GM19043 (cell line): ENCODE measurements at regions not wholly inside any gene's neighbourhood (a gene's known extent, or its start where the extent isn't known, plus 50 kb on each side); places are given as distances from the start of the nearest gene placed in this dataset.

Experiments used
- ATAC-seq: cut with Tn5 transposase; IDR thresholded peaks from one replicate; pipeline ENCODE4 v1.9.1; 2021; ENCODE audit warnings: low read depth; ENCODE audit not compliant: unreplicated experiment

DNA sequence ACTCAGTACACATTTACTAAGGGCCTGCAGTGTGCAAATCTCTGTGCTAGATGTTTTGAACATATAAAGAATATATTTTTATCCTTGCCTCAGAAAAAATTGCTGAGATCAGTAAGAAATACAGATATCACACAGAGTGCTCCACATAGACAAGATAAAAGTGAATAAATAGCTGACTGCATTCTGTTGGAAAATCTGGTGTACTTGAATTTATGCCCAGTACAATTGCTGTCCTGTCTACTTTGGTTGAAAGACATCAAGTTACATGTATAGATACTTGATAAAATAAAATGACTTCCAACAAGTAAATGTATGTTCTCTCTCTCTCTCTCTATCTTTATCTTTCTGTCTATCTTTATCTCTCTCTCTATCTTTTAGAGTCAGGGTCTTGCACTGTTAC, 381.2 kb upstream of the CBLB start:
- no peak for ATAC-seq

DNA sequence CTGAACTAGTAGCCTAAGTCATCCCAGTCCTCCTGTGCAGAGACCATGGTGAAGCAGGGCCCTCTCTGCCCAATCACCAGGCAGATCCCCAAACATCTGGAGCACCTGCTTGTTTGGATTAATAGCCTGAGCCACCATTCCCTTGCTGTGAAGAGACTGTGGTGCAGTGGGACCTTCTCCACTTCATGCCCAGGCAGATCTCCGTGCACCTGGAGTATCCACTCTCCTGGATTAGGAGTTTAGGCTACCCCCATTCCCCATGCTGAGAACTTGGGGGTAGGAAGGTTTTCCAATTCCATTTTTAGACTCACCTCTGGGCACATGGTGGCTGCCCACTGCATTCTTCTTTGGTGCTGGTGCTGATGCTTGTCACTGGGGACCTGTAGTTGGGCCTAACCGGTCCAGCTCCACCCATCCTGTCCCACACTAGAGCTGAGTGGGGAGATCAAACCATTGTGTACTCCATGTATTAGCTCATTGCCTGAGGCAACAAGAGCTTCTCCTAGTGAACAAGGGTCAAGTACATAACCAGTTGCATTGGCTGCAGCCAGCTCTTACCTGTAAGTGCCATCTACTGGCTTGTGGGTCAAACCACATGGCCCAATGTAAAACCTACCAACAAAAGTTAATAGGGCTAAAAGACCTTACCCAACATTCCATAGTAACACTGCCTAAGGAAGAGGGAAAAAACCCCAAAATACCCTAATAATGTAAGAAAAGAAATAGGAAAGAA, 382.5 kb upstream of the CBLB start:
- no peak for ATAC-seq

DNA sequence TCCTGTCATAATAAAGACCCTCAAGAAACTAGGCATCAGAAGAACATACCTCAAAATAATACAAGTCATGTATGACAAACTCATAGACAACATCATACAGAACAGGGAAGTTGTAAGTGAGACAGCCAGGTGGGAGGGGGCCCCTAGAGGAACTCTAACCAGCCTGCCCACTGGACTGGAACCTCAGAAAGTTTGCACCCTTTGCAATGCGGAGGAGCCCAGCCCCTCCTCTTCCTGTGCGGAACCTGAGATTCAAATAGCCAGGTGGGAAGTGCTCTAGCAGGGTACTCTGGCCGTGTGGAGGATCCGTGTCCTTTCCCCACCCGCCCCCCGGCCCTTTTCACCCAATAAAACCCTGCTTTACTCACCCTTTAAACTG, 387.0 kb upstream of the CBLB start:
- peak; percentile 93 for ATAC-seq

DNA sequence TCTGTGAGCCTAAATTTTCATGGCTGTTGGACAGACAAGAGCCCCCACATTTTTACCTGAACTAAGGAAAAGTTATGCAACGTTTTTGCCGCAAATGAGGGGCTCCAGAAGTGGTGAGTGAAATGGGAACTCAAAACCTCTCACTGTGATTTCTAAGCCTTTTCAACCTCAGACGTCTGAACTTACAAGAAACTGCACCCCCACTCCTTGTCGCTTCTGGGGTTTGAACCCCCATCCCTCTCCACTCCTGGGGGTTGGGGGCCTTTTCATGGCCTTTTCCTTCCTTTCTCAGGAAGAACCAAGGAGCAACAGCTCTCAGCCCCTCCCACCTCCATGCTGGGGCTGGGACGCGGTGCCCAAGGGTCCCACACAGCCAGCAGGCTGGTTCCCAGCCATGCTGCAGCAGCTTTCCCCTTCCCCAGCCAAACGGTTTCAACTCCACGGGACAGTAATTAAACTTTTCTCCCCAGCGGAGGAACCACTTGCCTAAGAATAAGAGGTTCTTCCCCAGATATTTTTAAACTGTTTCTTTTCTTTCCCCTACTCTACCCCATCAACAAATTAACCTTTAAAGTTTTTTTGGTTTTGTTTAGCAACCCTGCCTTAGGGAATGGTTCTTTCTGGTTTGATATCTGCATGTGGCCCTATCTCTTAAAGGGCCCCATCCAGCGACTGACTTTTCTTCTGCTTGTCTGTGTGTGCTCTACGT, 387.6 kb upstream of the CBLB start:
- peak; percentile 19 for ATAC-seq

DNA sequence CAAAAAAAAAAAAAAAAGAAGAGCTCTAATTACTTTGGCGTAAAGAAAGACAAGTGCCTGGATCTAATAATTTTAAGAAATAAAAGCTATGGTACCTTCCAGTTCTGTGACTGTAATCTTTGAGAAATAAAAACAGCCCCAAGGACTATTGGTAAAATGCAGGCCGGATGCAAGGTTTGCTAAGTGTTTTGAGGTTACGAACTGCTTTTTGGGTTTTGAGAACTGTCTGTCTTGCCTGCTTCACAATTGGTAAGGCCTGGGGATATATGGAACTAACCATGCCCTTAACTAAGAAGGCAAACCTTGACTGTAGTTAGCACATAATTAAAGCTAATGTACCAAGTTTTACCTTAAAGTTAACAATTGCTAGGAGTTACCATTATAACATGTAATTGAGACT, 388.4 kb upstream of the CBLB start:
- ATAC-seq, result no peak

DNA sequence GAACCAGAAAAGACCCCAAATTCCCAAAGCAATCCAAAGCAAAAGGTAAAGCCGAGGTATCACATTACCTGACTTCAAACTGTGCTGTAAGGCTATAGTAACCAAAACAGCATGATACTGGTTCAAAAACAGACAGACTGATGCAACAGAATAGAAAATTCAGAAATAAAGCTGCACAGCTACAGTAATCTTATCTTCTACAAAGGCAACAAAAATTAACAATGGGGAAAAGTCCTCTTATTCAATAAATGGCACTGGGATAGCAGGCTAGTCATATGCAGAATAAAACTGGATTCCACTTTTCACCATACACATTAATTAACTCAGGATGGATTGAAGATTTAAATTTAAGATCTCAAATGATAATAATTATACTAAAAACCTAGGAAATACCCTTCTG, 392.6 kb upstream of the CBLB start:
- no peak for ATAC-seq

DNA sequence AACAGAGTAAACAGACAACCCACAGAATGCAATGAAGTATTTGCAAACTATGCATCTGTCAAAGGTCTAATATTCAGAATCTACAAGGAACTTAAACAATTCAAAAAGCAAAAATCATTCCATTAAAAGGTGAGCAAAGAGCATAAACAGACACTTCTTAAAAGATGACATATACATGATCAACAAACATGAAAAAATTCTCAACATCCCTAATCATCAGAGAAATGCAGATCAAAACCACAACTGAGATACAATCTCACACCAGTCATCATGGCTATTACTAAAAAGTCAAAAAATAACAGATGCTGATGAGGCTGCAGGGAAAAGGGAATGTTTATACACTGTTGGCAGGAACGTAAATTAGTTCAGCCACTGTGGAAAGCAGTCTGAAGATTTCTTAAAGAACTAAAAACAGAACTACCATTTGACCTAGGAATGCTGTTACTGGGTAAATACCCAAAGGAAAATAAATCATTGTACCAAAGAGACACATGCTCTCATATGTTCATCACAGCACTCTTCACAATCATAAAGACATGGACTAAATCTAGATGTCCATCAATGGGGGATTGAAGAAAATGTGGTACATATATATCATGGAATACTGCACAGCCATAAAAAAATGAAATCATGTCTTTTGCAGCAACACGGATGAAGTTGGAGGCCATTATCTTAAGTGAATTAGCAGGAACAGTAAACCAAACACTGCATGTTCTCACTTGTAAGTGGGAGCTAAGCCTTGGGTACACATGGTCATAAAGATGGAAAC, 393.3 kb upstream of the CBLB start:
- ATAC-seq, result no peak

DNA sequence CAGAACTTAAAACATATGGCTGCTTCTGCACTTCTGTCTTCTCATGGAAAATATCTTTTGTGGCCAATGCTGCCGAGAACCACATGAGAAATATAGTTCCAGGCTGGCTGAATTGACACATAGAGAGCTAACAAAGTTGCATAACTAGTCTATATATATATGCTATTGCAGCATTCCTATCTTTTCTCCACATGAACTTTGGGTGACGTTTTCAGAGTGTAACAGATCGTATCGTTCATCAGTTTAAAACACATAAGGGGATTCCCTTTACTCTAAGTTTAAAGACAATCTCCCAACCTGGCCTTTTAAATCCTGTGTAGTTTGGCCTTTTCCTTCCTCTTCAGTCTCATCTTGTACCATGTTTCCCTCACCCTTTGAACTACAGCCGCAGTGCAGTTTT, 394.2 kb upstream of the CBLB start:
- ATAC-seq, result no peak

DNA sequence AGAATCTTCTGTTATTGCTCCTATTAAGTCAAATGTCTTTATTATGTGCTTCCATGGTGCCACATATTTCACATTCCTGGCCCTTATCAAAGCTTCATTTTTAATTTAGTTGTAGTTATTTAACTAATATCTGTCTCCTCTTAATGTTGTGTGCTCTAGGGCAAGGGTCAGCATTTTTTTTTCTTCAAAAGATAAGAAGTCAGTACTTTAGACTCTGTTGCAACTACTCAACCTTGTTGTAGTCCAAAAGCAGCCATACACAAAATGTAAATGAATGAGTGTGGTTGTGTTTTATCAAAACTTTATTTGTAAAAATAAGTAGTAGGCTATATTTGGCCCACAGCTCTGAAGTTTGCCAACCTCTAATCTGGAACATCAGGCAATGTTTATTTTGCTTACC, 394.7 kb upstream of the CBLB start:
- ATAC-seq, result no peak

DNA sequence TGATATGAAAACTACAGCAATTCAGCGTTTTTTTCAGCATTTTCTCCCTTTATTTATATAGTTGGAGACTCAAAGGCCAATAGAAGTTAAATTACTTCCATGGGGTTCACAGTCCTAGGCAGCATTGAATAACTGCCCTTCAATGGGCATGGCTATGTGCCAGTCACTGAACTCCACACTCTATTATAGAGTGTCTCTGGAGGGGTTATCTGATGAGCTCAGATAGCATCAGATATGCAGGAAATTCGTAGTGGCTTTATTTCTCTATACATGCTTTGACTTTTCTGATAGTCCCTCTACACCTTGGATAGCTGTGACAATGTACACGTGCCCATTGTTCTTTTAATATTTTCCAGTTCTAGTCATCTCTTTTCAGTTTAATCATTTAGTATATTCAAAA, 396.9 kb upstream of the CBLB start:
- ATAC-seq, result no peak

DNA sequence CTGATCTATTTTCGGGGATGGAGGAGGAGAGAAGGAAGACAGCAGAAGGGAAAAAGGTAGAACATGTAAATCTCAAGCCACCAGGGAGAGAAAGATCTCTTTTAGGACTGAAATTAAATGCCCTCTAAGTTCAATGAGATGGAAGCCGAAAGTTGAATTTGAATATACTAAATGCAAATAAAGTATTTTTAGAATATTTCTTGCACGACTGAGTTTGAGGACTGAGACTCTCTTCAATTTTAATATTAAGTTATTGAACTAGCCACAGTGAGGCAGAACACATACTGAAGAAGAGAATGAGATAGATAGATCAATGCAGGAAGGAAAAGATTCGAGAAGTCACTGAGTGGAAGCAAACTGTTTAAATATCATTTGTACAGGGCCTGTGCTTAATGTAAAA, 399.9 kb upstream of the CBLB start:
- ATAC-seq, result no peak

DNA sequence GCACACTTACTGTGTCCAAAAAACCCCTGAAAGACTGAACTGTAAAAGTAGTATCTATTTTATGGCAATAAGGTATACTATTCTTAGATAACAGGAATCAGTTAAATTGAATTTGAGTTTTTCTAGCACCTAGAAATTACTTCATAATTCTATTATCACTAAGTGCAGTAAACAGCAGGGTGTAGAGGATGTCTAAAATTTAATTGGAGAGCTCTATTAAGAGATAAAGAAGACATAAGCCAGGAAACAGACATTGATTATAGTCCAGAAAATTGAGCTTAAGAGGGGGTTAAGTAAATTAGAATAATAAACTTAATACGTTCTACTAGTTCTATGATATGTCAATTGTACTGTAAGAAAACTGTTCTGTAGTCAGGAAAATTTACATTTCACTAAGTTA, 403.5 kb upstream of the CBLB start:
- ATAC-seq, result no peak

DNA sequence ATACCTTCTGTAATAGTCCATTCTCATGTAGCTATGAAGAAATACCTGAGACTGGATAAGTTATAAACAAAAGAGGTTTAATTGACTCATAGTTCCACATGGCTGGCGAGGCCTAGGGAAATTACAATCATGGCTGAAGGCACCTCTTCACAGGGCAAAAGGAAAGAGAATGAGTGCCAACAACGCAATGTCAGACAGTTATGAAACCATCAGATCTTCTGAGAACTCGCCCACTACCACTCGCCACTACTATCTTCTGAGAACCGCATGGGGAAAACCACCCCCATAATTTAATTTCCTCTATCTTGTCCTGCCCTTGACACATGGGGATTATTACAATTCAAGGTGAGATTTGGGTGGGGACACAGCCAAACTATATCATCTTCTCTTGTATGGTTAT, 406.8 kb upstream of the CBLB start:
- ATAC-seq, result no peak

DNA sequence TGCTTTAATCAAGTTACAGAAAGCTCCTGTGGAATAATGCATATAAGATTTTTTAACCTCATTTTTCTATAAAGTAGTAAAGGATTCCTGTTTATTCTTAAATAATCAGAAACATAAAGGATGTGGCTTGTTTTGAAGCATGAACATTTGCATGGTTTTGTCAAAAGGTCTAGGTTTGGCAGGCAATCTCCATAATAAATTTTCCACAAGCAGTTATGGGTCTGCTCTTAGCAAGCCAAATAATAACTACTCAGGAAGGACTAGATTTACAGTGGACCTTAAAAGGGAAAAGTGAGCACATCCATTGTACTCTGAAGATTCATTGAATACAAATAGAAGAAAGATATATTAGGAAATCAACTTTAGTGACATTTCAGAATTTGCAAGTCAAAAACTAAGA, 407.3 kb upstream of the CBLB start:
- no peak for ATAC-seq

DNA sequence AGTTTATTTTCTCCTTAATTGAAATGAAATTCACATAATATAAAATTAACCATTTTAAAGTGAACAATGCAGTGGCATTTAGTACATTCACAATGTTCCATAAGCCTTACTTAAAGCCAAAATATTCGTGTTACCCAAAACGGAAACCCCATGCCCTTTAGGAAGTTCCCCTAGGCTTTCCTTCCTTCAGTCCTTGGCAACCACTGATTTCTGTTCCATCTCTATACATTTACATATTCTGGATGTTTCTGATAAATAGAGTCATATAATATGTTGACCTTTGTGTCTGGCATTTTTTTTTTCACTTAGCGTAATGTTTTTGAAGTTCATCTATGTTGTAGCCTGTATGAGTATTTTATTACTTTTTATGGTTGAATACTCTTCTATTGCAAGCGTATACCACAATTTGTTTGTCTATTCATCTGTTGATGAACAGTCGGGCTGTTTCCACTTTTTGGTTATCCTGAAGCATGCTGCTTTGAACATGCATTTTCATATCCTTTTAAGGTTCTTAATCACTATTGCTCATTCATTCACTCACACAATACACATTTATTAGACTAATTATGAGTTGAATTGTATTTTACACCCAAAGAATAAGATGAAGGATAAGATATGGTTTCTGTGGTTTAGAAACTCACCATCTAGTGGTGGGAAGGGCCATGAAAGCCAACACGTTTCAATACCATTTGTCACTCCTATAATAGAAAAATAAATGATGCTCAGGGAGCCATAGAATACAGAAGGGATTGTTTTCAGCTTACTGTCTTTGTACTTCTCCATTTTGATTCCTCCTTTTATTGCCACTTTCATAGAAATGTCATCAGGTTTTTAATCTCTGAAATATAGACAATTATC, 408.2 kb upstream of the CBLB start:
- no peak for ATAC-seq

DNA sequence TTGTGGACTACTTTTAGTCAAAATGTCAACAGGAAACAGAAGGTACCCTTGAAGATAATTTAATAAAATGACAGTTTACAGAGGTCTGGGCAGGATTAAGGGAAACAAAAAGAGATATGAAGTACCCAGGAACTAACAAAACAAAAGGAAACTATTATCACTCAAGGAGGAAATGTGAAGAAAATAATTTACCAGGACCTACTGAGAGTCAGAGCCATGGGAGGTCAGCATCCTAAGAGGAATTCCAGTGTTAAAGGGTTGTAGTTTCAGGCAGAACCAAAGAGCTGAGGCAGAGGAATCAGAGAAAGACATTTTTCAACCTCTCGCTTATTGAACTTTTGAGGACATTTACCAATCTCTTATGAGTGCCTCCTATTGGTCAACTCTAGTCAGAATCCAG, 408.9 kb upstream of the CBLB start:
- ATAC-seq, result no peak

DNA sequence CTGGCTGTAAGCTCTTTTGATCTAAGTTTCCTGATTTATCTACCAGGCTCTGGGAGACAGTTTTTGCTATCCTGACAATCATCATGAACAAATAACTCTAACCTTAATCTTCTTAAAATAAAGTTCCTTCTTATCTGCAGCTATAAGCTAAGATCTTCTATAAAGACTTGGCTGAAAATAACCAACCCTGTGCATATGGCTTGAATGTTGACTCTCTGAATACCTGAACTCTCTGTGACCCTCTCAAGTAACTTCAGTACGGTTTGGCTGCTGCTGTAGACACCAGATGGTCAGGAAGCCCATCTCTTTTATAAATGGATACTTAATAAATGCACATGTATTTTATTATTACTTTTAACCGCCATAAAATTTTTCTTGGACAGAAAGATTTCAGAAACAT, 412.4 kb upstream of the CBLB start:
- no peak for ATAC-seq

DNA sequence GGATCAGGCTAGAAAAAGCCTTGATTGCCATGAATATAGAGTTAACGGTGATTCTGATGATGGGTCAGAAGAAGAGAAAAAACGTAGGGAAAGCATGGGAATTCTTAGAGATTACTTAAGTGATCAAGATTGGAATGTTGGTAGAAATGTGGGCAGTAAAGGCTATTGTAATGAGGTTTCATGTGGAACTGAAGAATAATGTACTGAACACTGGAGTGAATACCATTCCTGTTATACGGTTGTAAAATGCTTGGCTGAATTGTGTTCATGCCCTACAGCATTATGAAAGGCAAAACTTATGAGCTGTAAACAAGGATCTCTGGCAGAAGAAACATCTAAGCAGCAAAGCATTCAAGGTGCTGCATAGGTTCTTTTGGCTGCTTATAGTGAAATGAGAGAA, 414.1 kb upstream of the CBLB start:
- no peak for ATAC-seq

DNA sequence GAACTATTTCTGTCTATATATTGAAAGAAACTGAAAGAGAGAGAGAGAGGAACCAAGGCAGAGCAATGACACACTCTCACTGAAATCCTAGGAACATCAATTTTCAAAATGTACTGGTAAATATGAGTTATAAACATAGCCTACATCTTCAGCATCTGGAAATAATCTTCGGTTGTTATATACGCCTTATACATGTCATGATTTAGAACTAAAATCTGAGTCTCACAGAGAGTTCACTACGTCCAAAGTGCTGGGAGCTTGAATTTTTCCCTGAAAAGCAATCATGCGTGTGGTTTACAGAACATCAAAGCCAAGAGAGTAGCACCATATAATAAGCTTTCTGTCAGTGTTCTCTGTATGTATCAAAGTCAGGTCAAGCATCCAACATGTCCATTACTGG, 420.0 kb upstream of the CBLB start:
- no peak for ATAC-seq

DNA sequence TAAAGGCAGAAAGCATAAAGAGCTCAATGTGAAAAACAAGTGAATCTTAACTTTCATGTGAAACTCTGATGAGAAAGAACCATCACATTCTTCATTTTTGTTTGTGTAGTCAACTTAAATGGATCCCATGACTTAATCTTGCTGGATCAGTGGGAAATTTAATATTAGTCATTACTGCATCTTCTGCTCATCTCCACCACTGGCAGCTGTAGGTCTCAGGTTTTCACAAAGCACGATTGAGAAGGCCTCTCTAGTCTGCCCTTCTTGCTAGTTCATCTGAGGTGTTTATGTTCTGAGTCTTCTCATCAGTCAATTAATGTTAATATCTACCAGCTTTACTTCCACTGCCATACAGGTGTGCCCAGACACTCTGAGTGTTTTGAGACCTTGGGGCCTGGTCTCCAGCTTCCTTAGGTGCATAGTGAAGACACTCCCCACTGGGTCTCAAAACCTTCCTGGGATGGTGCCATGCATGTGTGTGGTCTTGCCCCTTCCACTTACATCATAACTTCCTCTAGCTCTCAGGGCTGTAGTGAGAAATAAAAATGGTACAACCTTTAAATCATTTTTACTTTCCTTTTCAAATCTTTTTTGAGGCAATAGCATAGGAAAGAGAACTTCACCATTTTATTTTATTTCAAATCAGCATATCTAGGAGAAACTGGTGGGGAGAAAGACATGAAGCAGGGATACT, 421.6 kb upstream of the CBLB start:
- ATAC-seq, result no peak
